H1 (cell line): ENCODE measurements at regions not wholly inside any gene's neighbourhood (a gene's known extent, or its start where the extent isn't known, plus 50 kb on each side); places are given as distances from the start of the nearest gene placed in this dataset.
A peak's percentile ranks its signal among the peaks of the same experiment; 100 is the strongest.

Experiments used
- CTCF ChIA-PET: fragments of 300-600 bp; sonication (Branson Sonifier 250); formaldehyde crosslinking; loops from one replicate; lab custom pipeline; 2021; ENCODE audit not compliant: partially characterized antibody; lab: Charles Lee
- POLR2A ChIA-PET: fragments of 300-600 bp; sonication (Branson Sonifier 250); formaldehyde crosslinking; loops from one replicate; lab custom pipeline; 2021; ENCODE audit warnings: inconsistent platforms; ENCODE audit not compliant: partially characterized antibody; lab: Charles Lee
- DNase-seq, 2 experiments: peaks; one replicate each; pipeline versions ENCODE4 v3.0.0 to v3.0.0-alpha.2; 2010 to 2022; ENCODE audit warnings: low spot score in 2 of 2, low read depth in 1 of 2, mixed read lengths in 1 of 2
- FAIRE-seq: peaks from 2 replicates; lab custom pipeline; 2011; peaks lifted over from hg19 to GRCh38; lab: Jason Lieb, UNC
- H2AFZ ChIP-seq: 2 replicates; pipeline ENCODE4 v1.8.1; 2012; ENCODE audit warnings: low read length, inconsistent platforms
- H2AK5ac ChIP-seq: 2 replicates; pipeline ENCODE4 v1.6.1; 2013; ENCODE audit warnings: low read depth, low read length
- H2BK120ac ChIP-seq: replicated peaks from 2 replicates; pipeline ENCODE3; 2013; ENCODE audit warnings: low read depth, low read length, inconsistent platforms
- H2BK12ac ChIP-seq: 2 replicates; pipeline ENCODE4 v1.6.1; 2013; ENCODE audit warnings: low read depth, low read length
- H2BK15ac ChIP-seq: 2 replicates; pipeline ENCODE4 v1.6.1; 2013; ENCODE audit warnings: low read length
- H2BK20ac ChIP-seq: 2 replicates; pipeline ENCODE4 v1.6.1; 2013; ENCODE audit warnings: low read length
- H2BK5ac ChIP-seq: 2 replicates; pipeline ENCODE4 v1.6.1; 2013; ENCODE audit warnings: low read depth, low read length
- H3K14ac ChIP-seq: 2 replicates; pipeline ENCODE4 v1.6.1; 2013; ENCODE audit warnings: inconsistent platforms; ENCODE audit not compliant: insufficient read length
- H3K18ac ChIP-seq: 2 replicates; pipeline ENCODE4 v1.6.1; 2013; ENCODE audit warnings: low read length; ENCODE audit errors: extremely low read depth
- H3K23ac ChIP-seq: 2 replicates; pipeline ENCODE4 v1.6.1; 2013; ENCODE audit warnings: inconsistent platforms; ENCODE audit not compliant: insufficient read length
- H3K23me2 ChIP-seq: 2 replicates; pipeline ENCODE4 v1.6.1; 2013; ENCODE audit warnings: low read depth, low read length
- H3K27ac ChIP-seq: 2 replicates; pipeline ENCODE4 v1.6.1; 2011; ENCODE audit warnings: low read depth, low read length, inconsistent platforms
- H3K27me3 ChIP-seq, 4 experiments: replicated peaks in 1 of 4; 1 replicate in 1 of 4; 2 replicates in 3 of 4; pipeline versions ENCODE4 v1.6.1 to v1.8.1; 2011 to 2013; ENCODE audit warnings: low read length in 3 of 4, mild to moderate bottlenecking in 3 of 4, inconsistent platforms in 2 of 4, mixed read lengths in 2 of 4, moderate library complexity in 1 of 4; ENCODE audit not compliant: control insufficient read depth in 3 of 4, insufficient read depth in 3 of 4; ENCODE audit errors: extremely low read depth in 1 of 4
- H3K36me3 ChIP-seq, 4 experiments: 2 replicates each; pipeline versions ENCODE4 v1.6.1 to v1.8.1; 2011 to 2013; ENCODE audit warnings: mild to moderate bottlenecking in 4 of 4, low read length in 3 of 4, moderate library complexity in 2 of 4, control low read depth in 1 of 4, inconsistent platforms in 1 of 4; ENCODE audit not compliant: insufficient read depth in 4 of 4, control insufficient read depth in 2 of 4
- H3K4ac ChIP-seq: replicated peaks from 2 replicates; pipeline ENCODE3; 2013; ENCODE audit warnings: low read length, low read depth, mixed read lengths, inconsistent platforms; ENCODE audit not compliant: insufficient read length
- H3K4me1 ChIP-seq, 4 experiments: replicated peaks in 1 of 4; 1 replicate in 1 of 4; 2 replicates in 3 of 4; pipeline versions ENCODE4 v1.6.1 to v1.8.1; 2011 to 2013; ENCODE audit warnings: low read length in 3 of 4, inconsistent platforms in 2 of 4, mixed read lengths in 1 of 4; ENCODE audit not compliant: insufficient read depth in 4 of 4, control insufficient read depth in 3 of 4
- H3K4me2 ChIP-seq, 2 experiments: 2 replicates each; pipeline versions ENCODE4 v1.6.1 to v1.8.1; 2011 to 2013; ENCODE audit warnings: low read depth in 2 of 2, low read length in 2 of 2, control low read depth in 1 of 2, inconsistent platforms in 1 of 2, mild to moderate bottlenecking in 1 of 2; ENCODE audit not compliant: insufficient read depth in 1 of 2
- H3K4me3 ChIP-seq, 4 experiments: fragments of 200-600, 300-600 bp in 1 of 4; sonication (generic), shearing (Covaris generic), sonication (Bioruptor Twin) in 1 of 4; 2 replicates each; pipeline versions ENCODE4 v1.5.1 to v1.8.1; 2011 to 2016; ENCODE audit warnings: low read length in 4 of 4, low read depth in 3 of 4, control low read depth in 2 of 4, inconsistent platforms in 2 of 4, mild to moderate bottlenecking in 2 of 4, mixed read lengths in 1 of 4, moderate library complexity in 1 of 4; ENCODE audit not compliant: insufficient read depth in 2 of 4; ENCODE audit errors: extremely low read depth in 1 of 4
- H3K56ac ChIP-seq: replicated peaks from 2 replicates; pipeline ENCODE3; 2013; ENCODE audit warnings: low read depth, mild to moderate bottlenecking, mixed read lengths, low read length, inconsistent platforms; ENCODE audit not compliant: insufficient read length
- H3K79me1 ChIP-seq: 2 replicates; pipeline ENCODE4 v1.6.1; 2013; ENCODE audit warnings: low read depth, low read length, control low read depth
- H3K79me2 ChIP-seq, 2 experiments: 2 replicates each; pipeline versions ENCODE4 v1.6.1 to v1.8.1; 2012 to 2013; ENCODE audit warnings: low read length in 2 of 2, mild to moderate bottlenecking in 2 of 2, inconsistent platforms in 1 of 2; ENCODE audit not compliant: insufficient read depth in 2 of 2, control insufficient read depth in 1 of 2
- H3K9ac ChIP-seq, 4 experiments: replicated peaks in 1 of 4; 1 replicate in 1 of 4; 2 replicates in 3 of 4; pipeline versions ENCODE4 v1.6.1 to v1.8.1; 2011 to 2013; ENCODE audit warnings: low read depth in 3 of 4, low read length in 3 of 4, control low read depth in 2 of 4, mild to moderate bottlenecking in 2 of 4, moderate library complexity in 2 of 4, inconsistent platforms in 1 of 4; ENCODE audit errors: extremely low read depth in 1 of 4
- H3K9me3 ChIP-seq, 2 experiments: 2 replicates each; pipeline versions ENCODE4 v1.6.1 to v1.8.1; 2012 to 2013; ENCODE audit warnings: mild to moderate bottlenecking in 2 of 2, moderate library complexity in 2 of 2, control low read depth in 1 of 2, inconsistent platforms in 1 of 2, low read depth in 1 of 2, low read length in 1 of 2, mixed read lengths in 1 of 2; ENCODE audit not compliant: insufficient read depth in 2 of 2
- H4K20me1 ChIP-seq, 2 experiments: replicated peaks in 1 of 2; 2 replicates each; pipeline versions ENCODE3 to v1.8.1; 2011 to 2013; ENCODE audit warnings: inconsistent platforms in 2 of 2, low read length in 2 of 2, mild to moderate bottlenecking in 1 of 2; ENCODE audit not compliant: insufficient read depth in 2 of 2, control insufficient read depth in 1 of 2
- H4K5ac ChIP-seq: 2 replicates; pipeline ENCODE4 v1.6.1; 2013; ENCODE audit warnings: low read length, low read depth, mixed read lengths, inconsistent platforms; ENCODE audit not compliant: insufficient read length
- H4K8ac ChIP-seq: 2 replicates; pipeline ENCODE4 v1.8.0; 2013; ENCODE audit warnings: mild to moderate bottlenecking, moderate library complexity, low read length, inconsistent platforms; ENCODE audit not compliant: insufficient read depth; ENCODE audit errors: extremely low read depth
- H4K91ac ChIP-seq: replicated peaks from 2 replicates; pipeline ENCODE3; 2013; ENCODE audit warnings: low read length, mixed read lengths, inconsistent platforms; ENCODE audit not compliant: insufficient read length
- CBX8 ChIP-seq: fragments of 300-800, 300-1000 bp; sonication (generic); IDR thresholded peaks from 2 replicates; pipeline ENCODE4 v1.7.1; 2016; ENCODE audit warnings: low read depth, low read length, borderline replicate concordance
- EP300 ChIP-seq, 2 experiments: IDR thresholded peaks; 1 replicate in 1 of 2; 2 replicates in 1 of 2; pipeline ENCODE4 v1.6.1; 2011 to 2012; ENCODE audit warnings: low read depth in 2 of 2, low read length in 2 of 2, mild to moderate bottlenecking in 2 of 2, borderline replicate concordance in 1 of 2, inconsistent platforms in 1 of 2, moderate library complexity in 1 of 2
- NANOG ChIP-seq: IDR thresholded peaks from 2 replicates; pipeline ENCODE4 v1.6.1; 2011; ENCODE audit warnings: low read length, low read depth, mild to moderate bottlenecking, inconsistent platforms; ENCODE audit not compliant: insufficient read depth, poor library complexity, severe bottlenecking
- POLR2A ChIP-seq, 2 experiments: IDR thresholded peaks; 1 replicate in 1 of 2; 2 replicates in 1 of 2; pipeline ENCODE4 v1.6.1; 2011; ENCODE audit warnings: low read depth in 2 of 2, low read length in 2 of 2, mild to moderate bottlenecking in 2 of 2; ENCODE audit errors: control extremely low read depth in 1 of 2
- RXRA ChIP-seq: IDR thresholded peaks from 2 replicates; pipeline ENCODE4 v1.6.1; 2011; ENCODE audit warnings: low read depth, mild to moderate bottlenecking, low read length, moderate library complexity; ENCODE audit not compliant: insufficient read depth
- SIN3A ChIP-seq, 2 experiments: IDR thresholded peaks in 1 of 2; conservative IDR thresholded peaks in 1 of 2; 2 replicates each; pipeline ENCODE4 v1.6.1; 2011 to 2012; ENCODE audit warnings: low read length in 2 of 2, improper control_type of control experiment in 1 of 2, low read depth in 1 of 2, mild to moderate bottlenecking in 1 of 2
- SIX5 ChIP-seq: IDR thresholded peaks from 2 replicates; pipeline ENCODE4 v1.6.1; 2011; ENCODE audit warnings: mild to moderate bottlenecking, low read depth, low read length
- SUZ12 ChIP-seq: fragments of 200-600 bp; sonication (generic); IDR thresholded peaks from 2 replicates; pipeline ENCODE4 v1.6.1; 2012; ENCODE audit warnings: mild to moderate bottlenecking, inconsistent platforms, low read length, moderate library complexity, mixed read lengths
- TCF12 ChIP-seq: IDR thresholded peaks from 2 replicates; pipeline ENCODE4 v1.6.1; 2011; ENCODE audit warnings: low read depth, mild to moderate bottlenecking, low read length
- WGBS, 2 experiments: shearing (Covaris generic) in 1 of 2; methylation state at CpG; one replicate each; pipeline versions ENCODE4 v1.1.6 to v1.1.7; 2013 to 2015; ENCODE audit warnings: low lambda C conversion rate in 2 of 2, mixed read lengths in 2 of 2, inconsistent platforms in 1 of 2, low coverage in 1 of 2, missing lambda C conversion rate in 1 of 2; ENCODE audit not compliant: insufficient replicate concordance in 2 of 2, insufficient coverage in 1 of 2, insufficient read length in 1 of 2; ENCODE audit errors: extremely low coverage in 1 of 2, missing lambda C conversion rate in 1 of 2; 5-methylcytosine and 5-hydroxymethylcytosine counted together
- TF ChIP-seq, protein P1 (sequence below): IDR thresholded peaks from 2 replicates; pipeline ENCODE4 v1.6.1; 2011; ENCODE audit warnings: low read length, improper control_type of control experiment
- TF ChIP-seq, protein P2 (sequence below): IDR thresholded peaks from 2 replicates; pipeline ENCODE4 v1.6.1; 2011; ENCODE audit warnings: low read depth, mild to moderate bottlenecking, low read length; ENCODE audit not compliant: insufficient read depth

DNA sequence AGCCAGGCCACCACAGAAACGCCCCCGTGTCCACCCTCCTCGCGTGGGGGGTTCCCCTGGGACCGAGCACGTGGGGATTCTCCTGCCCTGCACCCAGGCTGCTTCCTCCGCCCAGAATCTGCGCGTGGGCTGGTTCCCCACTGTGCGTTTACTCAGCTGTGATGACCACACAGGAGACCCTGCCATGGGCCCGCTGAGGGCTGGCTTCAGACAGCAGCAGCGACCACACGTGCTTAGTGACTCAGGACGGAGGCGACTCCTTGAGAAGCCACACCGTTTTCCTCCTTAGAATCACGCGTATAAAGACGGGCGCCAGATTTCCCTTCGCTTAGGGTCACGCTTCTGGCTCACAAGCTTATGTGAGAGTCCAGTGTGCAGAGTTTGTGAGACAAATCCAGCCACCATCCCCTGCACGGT, 63.9 kb upstream of the PDE10A start:
- Histone ChIP-seq H2BK20ac (no peak overlapping the region), H3K79me2 (no peaks in the 10 kb centered on the region), H2BK120ac (no peak overlapping the region), H2BK5ac (no peak overlapping the region), H3K27ac (no peak overlapping the region), H2BK12ac (no peak overlapping the region), H2AK5ac (no peak overlapping the region), H3K27me3 (no peaks in the 10 kb centered on the region), H3K9ac (no peak overlapping the region), H4K8ac (peak overlapping the region; percentile 86; the same call in 1 of the 2 replicates), H4K20me1 (no peaks in the 10 kb centered on the region), H2AFZ (peak overlapping the region; percentile 43), H3K18ac (no peak overlapping the region), H3K79me1 (no peaks in the 10 kb centered on the region), H3K4me2 (no peak overlapping the region), H3K9me3 (no peaks in the 10 kb centered on the region), H3K36me3 (no peaks in the 10 kb centered on the region), H3K4me3 (no peak overlapping the region), H4K5ac (no peak overlapping the region), H3K56ac (no peak overlapping the region), H3K4me1 (peaks cover 0 to 3% (median 2%) of the 10 kb centered on the region in 4 experiments; a peak in 3 of 7 replicates), H2BK15ac (no peak overlapping the region), H3K23ac (no peak overlapping the region), H4K91ac (no peak overlapping the region), H3K4ac (no peak overlapping the region), H3K14ac (no peak overlapping the region), H3K23me2 (no peaks in the 10 kb centered on the region)
- TF ChIP-seq SIX5 = no peak
- TF ChIP-seq EP300 (IDR thresholded peaks at IDR 0.05; ENCODE audit: borderline replicate concordance in 1 of 2, low read depth in 2 of 2, low read length in 2 of 2) = no peak
- TF ChIP-seq, protein P1, sequence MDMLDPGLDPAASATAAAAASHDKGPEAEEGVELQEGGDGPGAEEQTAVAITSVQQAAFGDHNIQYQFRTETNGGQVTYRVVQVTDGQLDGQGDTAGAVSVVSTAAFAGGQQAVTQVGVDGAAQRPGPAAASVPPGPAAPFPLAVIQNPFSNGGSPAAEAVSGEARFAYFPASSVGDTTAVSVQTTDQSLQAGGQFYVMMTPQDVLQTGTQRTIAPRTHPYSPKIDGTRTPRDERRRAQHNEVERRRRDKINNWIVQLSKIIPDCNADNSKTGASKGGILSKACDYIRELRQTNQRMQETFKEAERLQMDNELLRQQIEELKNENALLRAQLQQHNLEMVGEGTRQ = no peak
- no peak for TF ChIP-seq SIN3A (conservative IDR thresholded peaks at IDR 0.05 in 1 of 2, IDR thresholded peaks at IDR 0.05 in 1 of 2; ENCODE audit: low read depth in 1 of 2, low read length in 2 of 2)
- TF ChIP-seq, protein P2, sequence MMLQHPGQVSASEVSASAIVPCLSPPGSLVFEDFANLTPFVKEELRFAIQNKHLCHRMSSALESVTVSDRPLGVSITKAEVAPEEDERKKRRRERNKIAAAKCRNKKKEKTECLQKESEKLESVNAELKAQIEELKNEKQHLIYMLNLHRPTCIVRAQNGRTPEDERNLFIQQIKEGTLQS = no peak
- TF ChIP-seq RXRA = no peak
- no peak for TF ChIP-seq NANOG
- TF ChIP-seq POLR2A (IDR thresholded peaks at IDR 0.05; ENCODE audit: control extremely low read depth in 1 of 2, low read depth in 2 of 2, low read length in 2 of 2) = no peak
- TF ChIP-seq TCF12 = no peak
- no peak for TF ChIP-seq SUZ12
- TF ChIP-seq CBX8 = no peak
- DNase-seq (no peak), FAIRE-seq (no peak)
- CTCF ChIA-PET = interaction anchor here (0.9 to 10.1 kb wide), 13 partner anchors 9 to 391 kb away, joined by 3 to 92 read pairs (median 5); no protein-coding TSS in a partner anchor
- POLR2A ChIA-PET = no interaction called here
- WGBS, 2 experiments = 80% methylated on average over 17 of the region's 23 CpGs; no CpG with 5 or more reads in 1 of the 2 experiments
